GM23248 (cell line): ENCODE measurements at regions not wholly inside any gene's neighbourhood (a gene's known extent, or its start where the extent isn't known, plus 50 kb on each side); places are given as distances from the start of the nearest gene placed in this dataset.

Experiments
- EZH2 ChIP-seq: fragments of 200-600 bp; sonication (generic); IDR thresholded peaks from 2 replicates; pipeline ENCODE4 v1.6.1; 2018; ENCODE audit warnings: antibody characterized with exemption, mild to moderate bottlenecking; ENCODE audit not compliant: insufficient read depth, poor library complexity, severe bottlenecking
- EZH2phosphoT487 ChIP-seq: fragments of 200-600 bp; sonication (generic); IDR thresholded peaks from 2 replicates; pipeline ENCODE4 v1.6.1; 2018; ENCODE audit warnings: antibody characterized with exemption, moderate library complexity, mild to moderate bottlenecking, low read depth; ENCODE audit not compliant: insufficient read depth

DNA sequence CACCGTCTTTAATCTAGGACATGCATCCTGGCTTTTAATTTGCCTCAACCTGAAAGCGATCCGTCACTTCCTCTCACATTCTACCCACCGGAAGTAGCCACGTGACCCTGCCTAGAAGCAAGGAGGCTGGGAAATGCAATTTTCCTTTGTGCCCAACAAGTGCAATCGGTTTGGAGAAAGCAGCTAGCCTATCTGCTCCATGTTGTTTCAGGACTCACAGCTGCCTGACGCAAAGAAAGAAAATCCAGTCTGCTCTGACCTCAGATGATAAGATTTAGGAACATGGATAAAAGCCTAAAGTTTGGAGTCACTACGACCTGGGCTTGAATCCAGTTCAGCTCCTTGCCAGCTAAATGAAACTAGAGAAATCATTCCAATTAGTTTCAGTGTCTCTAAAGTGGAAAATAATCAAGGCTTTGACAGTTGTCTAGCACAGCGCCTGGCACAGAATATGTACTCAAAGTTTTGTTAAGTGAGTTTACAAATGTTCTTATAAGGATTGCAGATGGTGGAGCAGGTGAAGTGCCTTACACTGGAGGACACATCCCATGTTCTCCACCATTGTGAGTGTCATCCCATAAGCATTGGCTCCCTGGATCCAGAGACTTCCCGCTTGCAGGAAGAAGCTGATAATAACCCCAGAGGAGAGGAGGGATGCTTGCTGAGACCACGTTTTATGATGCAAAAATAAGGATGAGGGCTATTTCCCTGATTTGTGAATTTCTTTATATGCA lies 553.7 kb downstream of the MN1 start:
- no peak for TF ChIP-seq EZH2
- no peak for TF ChIP-seq EZH2phosphoT487
